HepG2 (cell line): ENCODE measurements at regions not wholly inside any gene's neighbourhood (a gene's known extent, or its start where the extent isn't known, plus 50 kb on each side); places are given as distances from the start of the nearest gene placed in this dataset.

Experiments used
- ATM ChIP-seq: fragments of 450-650 bp; IDR thresholded peaks from 2 replicates; pipeline ENCODE4 v1.7.1; 2017; ENCODE audit warnings: mild to moderate bottlenecking, borderline replicate concordance
- CEBPB ChIP-seq: IDR thresholded peaks from 2 replicates; pipeline ENCODE4 v1.6.1; 2011; ENCODE audit warnings: low read depth, low read length, improper control_type of control experiment, borderline replicate concordance
- DNMT1 ChIP-seq: sonication (generic); formaldehyde crosslinking; IDR thresholded peaks from 2 replicates; pipeline ENCODE4 v1.5.1; 2020; ENCODE audit warnings: mild to moderate bottlenecking, missing genetic modification reagents
- HMGXB4 ChIP-seq, 2 experiments: sonication (generic) in 1 of 2; formaldehyde crosslinking in 1 of 2; IDR thresholded peaks; 2 replicates each; pipeline versions ENCODE4 v1.4.0 to v1.6.1; 2018 to 2020; ENCODE audit warnings: missing genetic modification reagents in 2 of 2, borderline replicate concordance in 1 of 2, low read depth in 1 of 2, mild to moderate bottlenecking in 1 of 2, missing biosample characterization in 1 of 2
- KDM5A ChIP-seq: fragments of 200-600 bp; sonication (generic); IDR thresholded peaks from 2 replicates; pipeline ENCODE4 v1.7.0; 2018; ENCODE audit warnings: antibody characterized with exemption, mild to moderate bottlenecking, low read length, borderline replicate concordance
- MTERF4 ChIP-seq: sonication (generic); formaldehyde crosslinking; IDR thresholded peaks from 2 replicates; pipeline ENCODE4 v1.8.0; 2023; ENCODE audit warnings: mild to moderate bottlenecking, missing genetic modification reagents
- PATZ1 ChIP-seq: sonication (generic); formaldehyde crosslinking; IDR thresholded peaks from 2 replicates; pipeline ENCODE4 v1.4.0; 2020; ENCODE audit warnings: missing genetic modification reagents
- PITX1 ChIP-seq: sonication (generic); formaldehyde crosslinking; IDR thresholded peaks from 2 replicates; pipeline ENCODE4 v1.5.1; 2020; ENCODE audit warnings: mild to moderate bottlenecking, missing genetic modification reagents
- PPARG ChIP-seq: conservative IDR thresholded peaks from 2 replicates; pipeline ENCODE4 v1.6.1; 2016; ENCODE audit warnings: missing biosample characterization, missing genetic modification reagents
- RFX1 ChIP-seq: fragments of 450-650 bp; IDR thresholded peaks from 2 replicates; pipeline ENCODE4 v1.6.1; 2017
- SRSF1 ChIP-seq: fragments of 200-400 bp; formaldehyde crosslinking; optimal IDR thresholded peaks from 2 replicates; pipeline ENCODE3; 2017; ENCODE audit warnings: mild to moderate bottlenecking, low read depth, low read length, moderate library complexity
- TEAD3 ChIP-seq: optimal IDR thresholded peaks from 2 replicates; pipeline ENCODE3; 2016; ENCODE audit warnings: borderline replicate concordance
- ZNF407 ChIP-seq: sonication (generic); formaldehyde crosslinking; IDR thresholded peaks from one replicate; pipeline ENCODE4 v1.5.1; 2020; ENCODE audit warnings: mild to moderate bottlenecking, missing genetic modification reagents; ENCODE audit errors: not compliant biosample characterization
- ZNF451 ChIP-seq: sonication (generic); formaldehyde crosslinking; IDR thresholded peaks from 2 replicates; pipeline ENCODE4 v1.5.0; 2020; ENCODE audit warnings: mild to moderate bottlenecking, missing genetic modification reagents
- ZNF570 ChIP-seq: sonication (generic); formaldehyde crosslinking; IDR thresholded peaks from 2 replicates; pipeline ENCODE4 v1.4.0; 2020; ENCODE audit warnings: mild to moderate bottlenecking, missing genetic modification reagents, borderline replicate concordance
- ZSCAN30 ChIP-seq: sonication (generic); formaldehyde crosslinking; IDR thresholded peaks from 2 replicates; pipeline ENCODE4 v1.5.0; 2020; ENCODE audit warnings: mild to moderate bottlenecking, missing genetic modification reagents

GRCh38 chr2:121974897-121975661 is 219.6 kb downstream of the TSN start (continued):
- TF ChIP-seq ZNF407 (CRISPR knock-in tag) (peak; percentile 32), PPARG (CRISPR knock-in tag) (0 out of 2 replicates have a peak, but pooled peaks have one; percentile 27), HMGXB4 (CRISPR knock-in tag; IDR thresholded peaks at IDR 0.05; ENCODE audit: borderline replicate concordance in 1 of 2, low read depth in 1 of 2) (peak in 1 of 2 experiments; percentile 58; a peak in 1 of 4 replicates), ZNF451 (CRISPR knock-in tag) (no peak), RFX1 (no peak), ATM (no peak), MTERF4 (CRISPR knock-in tag) (peak; percentile 78; the same call in 1 of the 2 replicates), DNMT1 (CRISPR knock-in tag) (no peak; the same call in 1 of the 2 replicates), TEAD3 (peak; percentile 53), PITX1 (0 out of 2 replicates have a peak, but pooled peaks have one; percentile 52), SRSF1 (no peak), KDM5A (no peak), ZNF570 (CRISPR knock-in tag) (no peak), ZSCAN30 (no peak), CEBPB (no peak), PATZ1 (CRISPR knock-in tag) (no peak)
